GM13976 (cell line): ENCODE measurements at regions not wholly inside any gene's neighbourhood (a gene's known extent, or its start where the extent isn't known, plus 50 kb on each side); places are given as distances from the start of the nearest gene placed in this dataset.

Experiments
- DNase-seq: peaks from one replicate; pipeline ENCODE4 v3.0.0; 2012; ENCODE audit warnings: low spot score
- CTCF ChIP-seq: IDR thresholded peaks from 2 replicates; pipeline ENCODE4 v1.5.1; 2012; ENCODE audit warnings: borderline replicate concordance, mild to moderate bottlenecking; ENCODE audit not compliant: insufficient read depth; ENCODE audit errors: extremely low read depth, missing control alignments, control extremely low read depth
- in situ Hi-C: fragments of 300-500 bp; cut with MboI; formaldehyde crosslinking; loops from one replicate; pipeline ENCODE4 v1.12.0; 2022; ENCODE audit warnings: low sequenced_read_pairs, mixed read lengths, inconsistent platforms; ENCODE audit not compliant: unreplicated experiment

- no peak for DNase-seq
- no peak for TF ChIP-seq CTCF
Measured at GRCh38 chr10:107422681-107423080, 258.2 kb upstream of the SORCS1 start.

GRCh38 chr10:107420196-107420595, 255.7 kb upstream of the SORCS1 start:
- in situ Hi-C loops, result loop anchor here (25.0 kb wide), 1 partner anchor 392 kb away; no protein-coding TSS in a partner anchor
- TF ChIP-seq CTCF, result no peak
- no peak for DNase-seq

More at GRCh38 chr10:107422681-107423080, 258.2 kb upstream of the SORCS1 start:
- in situ Hi-C loops, result loop anchor here (25.0 kb wide), 1 partner anchor 390 kb away; no protein-coding TSS in a partner anchor

DNA sequence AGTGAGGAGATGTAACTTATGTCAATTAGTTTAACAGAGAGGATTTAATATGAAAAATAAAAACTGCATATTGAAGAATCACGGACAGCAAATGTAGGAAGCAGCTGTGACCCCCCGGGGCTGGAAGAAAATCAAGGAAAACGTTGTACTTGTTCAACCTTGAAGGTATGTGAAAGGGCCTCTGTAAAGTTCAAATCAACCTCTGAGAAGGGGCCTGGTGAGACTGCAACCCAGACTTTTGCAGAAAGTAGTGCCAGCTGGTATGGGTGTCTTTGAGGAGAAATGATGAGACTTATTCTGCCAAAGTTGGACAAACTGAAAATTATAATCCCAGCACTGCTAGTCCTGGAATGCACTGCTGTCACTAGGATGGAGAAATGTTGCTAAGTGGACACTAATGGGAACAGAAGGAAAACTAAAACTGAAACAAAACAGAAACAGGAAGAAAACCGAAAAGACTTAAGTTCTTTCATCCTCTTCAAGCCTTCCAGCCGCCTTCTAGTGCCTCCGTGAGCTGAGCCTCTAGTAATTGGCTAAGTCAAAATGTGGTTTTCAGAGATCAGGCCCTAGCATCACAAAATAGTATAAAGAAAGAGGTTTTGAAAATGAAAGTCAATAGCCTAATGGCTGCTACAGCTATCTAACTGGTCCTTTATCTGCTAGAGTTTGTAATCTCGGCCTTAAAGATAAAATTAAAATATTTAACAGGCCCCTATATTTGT, 253.7 kb upstream of the SORCS1 start:
- DNase-seq, result no peak
- no peak for TF ChIP-seq CTCF
- in situ Hi-C loops, result loop anchor here (25.0 kb wide), 1 partner anchor 394 kb away; no protein-coding TSS in a partner anchor

- no peak for TF ChIP-seq CTCF
- no peak for DNase-seq
- in situ Hi-C loops, result loop anchor here (25.0 kb wide), 1 partner anchor 395 kb away; no protein-coding TSS in a partner anchor
Measured at GRCh38 chr10:107417446-107417845, 252.9 kb upstream of the SORCS1 start.

GRCh38 chr10:107415446-107415845, 250.9 kb upstream of the SORCS1 start:
- in situ Hi-C loops, result loop anchor here (25.0 kb wide), 1 partner anchor 397 kb away; no protein-coding TSS in a partner anchor

GRCh38 chr10:107413971-107414370, 249.5 kb upstream of the SORCS1 start:
- no peak for DNase-seq
- in situ Hi-C loops, result loop anchor here (25.0 kb wide), 1 partner anchor 398 kb away; no protein-coding TSS in a partner anchor
- TF ChIP-seq CTCF, result no peak

More at GRCh38 chr10:107415446-107415845, 250.9 kb upstream of the SORCS1 start:
- TF ChIP-seq CTCF, result no peak
- no peak for DNase-seq
